GM18498 (cell line): ENCODE measurements at regions not wholly inside any gene's neighbourhood (a gene's known extent, or its start where the extent isn't known, plus 50 kb on each side); places are given as distances from the start of the nearest gene placed in this dataset.
"Not testable (repeated sequence)": the region's sequence is repeated elsewhere in the genome, so short reads cannot be mapped to it uniquely, and the experiment has no call there.

ENCODE experiments used
- ATAC-seq: cut with Tn5 transposase; IDR thresholded peaks from one replicate; pipeline ENCODE4 v1.9.1; 2021; ENCODE audit warnings: mild to moderate bottlenecking, moderate library complexity; ENCODE audit not compliant: unreplicated experiment

DNA sequence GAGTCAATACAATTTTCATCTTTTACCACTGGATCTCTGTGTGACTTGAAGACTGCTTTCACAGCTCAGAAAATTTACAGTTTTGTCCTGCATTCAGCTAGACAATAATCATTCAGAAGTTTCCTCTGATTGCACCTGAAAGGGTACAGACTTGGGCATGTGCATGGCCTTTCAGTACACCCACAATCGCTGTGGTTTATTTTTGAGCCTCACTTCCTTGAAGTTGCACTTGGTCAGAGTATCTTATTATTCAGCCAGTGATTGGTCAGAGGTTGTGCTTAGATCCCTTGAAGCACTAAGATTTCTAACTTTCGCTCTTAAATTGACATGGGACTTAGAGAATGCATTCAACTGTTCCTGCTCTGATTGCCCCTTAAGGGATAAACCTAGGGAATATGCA is 508.2 kb downstream of the FAM181B start:
- ATAC-seq: no peak

DNA sequence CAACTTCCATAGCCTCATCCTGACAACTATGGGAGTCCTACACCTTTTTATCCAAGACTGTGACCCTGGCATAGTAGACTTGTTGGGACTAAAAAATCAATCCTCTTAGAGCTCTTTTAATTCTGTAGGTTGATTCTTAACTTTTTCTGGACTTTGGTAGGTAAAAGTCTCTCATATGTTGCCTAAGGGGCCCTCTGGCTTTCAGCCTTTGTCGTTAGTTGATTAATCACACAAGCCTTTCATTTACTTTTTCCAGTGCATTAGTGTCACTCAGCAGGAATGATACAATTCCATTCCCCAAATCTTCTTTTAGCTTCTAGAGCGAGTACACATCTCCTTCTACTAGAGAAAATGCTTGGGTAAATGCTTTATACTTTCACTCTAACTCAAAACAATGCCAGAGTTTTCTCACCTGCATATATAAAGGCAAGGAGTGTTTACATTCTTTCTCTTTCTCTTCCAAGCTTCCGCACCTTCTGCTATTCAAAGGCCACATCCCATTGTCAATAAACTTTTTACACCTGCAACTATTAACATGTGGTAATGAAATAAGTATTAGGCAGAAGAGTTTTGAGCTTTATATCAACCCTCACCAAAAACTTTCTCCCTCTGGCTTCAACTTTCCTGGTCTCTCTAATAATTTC is 516.6 kb downstream of the FAM181B start:
- ATAC-seq: no peak

DNA sequence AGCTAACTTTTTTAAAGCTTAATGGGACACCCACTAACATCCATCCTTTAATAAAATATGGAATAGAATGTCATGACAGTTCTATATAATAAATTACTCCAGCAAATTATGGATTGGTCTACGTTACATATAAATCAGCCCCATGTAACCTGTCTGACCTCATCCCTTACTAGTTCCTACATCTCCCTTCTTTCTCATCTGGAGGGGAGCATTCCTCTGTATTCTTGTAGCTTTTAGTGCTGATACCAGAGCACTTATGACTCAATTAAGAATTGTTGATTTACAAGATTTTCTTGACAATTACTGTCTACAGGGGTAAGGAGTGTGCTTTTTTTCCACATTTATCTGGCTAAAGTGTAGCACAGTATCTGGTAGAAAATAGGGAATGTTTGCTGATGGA is 523.7 kb downstream of the FAM181B start:
- no peak for ATAC-seq

DNA sequence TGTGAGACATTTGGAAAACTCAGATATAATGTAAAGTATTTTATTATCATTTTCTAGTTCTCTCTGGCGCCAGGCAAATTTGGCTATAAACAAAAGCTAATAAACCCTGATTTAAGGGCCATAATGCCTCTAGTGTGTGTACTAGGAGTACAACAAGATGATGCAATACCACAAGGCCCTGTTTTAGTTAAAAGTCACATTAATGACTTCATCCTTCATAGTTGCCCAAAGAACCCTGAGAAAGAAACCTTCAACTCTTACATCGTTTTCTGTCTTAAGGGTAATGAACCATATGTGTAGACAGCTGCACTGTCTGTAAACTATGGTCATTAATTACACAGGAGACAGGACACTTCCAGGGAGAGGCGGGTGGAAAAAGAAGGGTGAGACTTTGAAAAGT is 538.4 kb downstream of the FAM181B start:
- ATAC-seq: no peak

DNA sequence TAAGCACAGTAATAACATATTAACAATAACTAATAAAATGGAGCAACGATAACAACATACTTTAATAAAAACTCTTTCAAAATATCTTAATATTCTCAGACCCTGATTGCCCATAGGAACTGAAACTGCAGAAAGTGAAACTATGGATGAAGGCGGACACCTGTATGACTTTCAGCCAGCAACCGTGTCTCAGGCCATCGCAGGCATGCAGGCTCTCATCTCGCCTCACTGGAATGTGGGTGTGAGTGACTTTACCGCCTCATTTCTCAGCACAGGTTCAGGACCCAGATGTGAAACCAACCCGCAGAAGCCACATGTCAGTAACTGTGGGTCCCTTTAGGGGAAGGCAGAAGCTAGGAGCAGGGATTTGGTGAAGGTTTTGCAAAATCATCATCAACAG is 539.1 kb downstream of the FAM181B start:
- ATAC-seq: no peak

DNA sequence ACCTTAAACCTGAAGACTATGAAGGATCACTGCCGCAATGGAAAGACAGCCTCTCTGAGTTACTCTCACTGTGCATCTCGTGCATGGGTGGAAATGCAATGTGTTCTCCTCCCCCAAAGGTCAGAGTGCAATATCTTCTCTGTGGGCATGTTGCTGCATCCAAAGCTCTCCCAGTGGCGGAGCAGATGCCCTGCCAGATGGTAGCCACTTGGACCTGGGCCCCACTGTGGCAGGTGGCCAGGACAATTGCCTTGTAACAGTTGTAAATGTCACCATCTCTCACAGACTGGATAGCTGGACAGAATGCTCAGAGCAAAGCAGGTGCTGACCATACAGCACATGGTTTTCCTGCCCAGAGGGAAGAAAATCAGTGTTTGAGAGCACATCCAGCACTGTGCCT is 542.0 kb downstream of the FAM181B start:
- ATAC-seq: no peak

DNA sequence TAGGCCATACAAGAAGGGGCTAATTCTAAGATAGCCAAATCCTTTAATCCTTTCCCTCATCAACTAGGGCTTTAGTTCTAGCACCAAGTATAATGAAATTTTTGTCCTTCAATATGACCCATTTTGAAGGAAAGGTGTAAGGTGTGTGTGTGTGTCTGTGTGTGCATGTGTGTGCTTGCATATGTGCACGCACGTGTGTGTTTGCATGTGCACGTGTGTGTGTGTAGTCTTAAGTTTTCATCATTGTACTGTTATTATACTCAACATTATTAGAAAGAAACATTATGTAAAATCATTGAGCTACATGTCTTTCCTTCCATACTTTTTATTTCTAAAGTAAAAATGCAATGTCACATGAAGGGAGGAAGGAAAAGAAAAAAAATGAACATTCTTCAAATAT is 547.7 kb downstream of the FAM181B start:
- no peak for ATAC-seq

DNA sequence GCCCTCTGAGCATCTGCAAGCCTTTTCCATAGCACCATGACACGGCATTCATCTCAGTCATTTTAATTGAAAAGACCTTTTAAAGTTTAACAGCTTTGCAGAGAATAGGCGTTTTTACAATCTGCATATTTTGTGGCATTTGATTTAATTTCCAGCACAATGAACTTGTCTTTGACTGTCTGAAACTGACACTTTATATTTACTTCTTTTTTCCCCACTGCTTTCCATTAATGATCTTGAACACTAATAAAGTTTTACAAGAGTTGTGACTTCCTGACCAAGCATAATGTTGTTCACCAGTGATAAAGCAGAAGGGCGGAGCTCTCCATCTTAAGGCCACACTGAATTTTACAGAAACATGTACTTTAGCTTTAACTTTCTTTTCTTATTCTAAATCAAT is 548.7 kb downstream of the FAM181B start:
- no peak for ATAC-seq

DNA sequence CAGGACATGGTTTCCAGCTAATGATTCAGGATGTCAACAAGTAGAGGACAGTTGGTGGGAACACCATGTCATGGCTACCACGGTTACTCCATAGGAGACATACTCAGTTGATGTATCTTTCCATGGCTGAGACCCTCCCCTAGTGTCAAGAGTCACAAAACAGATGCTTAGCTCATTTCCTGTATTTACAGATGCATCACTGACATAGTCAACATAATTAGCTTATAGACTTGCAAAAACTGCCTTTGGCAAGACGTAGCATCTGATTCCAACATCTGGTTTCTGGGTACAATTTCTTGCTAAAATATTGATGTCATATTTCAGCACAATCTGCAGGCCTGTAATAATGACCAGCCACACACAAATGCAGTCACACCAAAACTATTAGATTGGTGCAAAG is 550.3 kb downstream of the FAM181B start:
- ATAC-seq: no peak

DNA sequence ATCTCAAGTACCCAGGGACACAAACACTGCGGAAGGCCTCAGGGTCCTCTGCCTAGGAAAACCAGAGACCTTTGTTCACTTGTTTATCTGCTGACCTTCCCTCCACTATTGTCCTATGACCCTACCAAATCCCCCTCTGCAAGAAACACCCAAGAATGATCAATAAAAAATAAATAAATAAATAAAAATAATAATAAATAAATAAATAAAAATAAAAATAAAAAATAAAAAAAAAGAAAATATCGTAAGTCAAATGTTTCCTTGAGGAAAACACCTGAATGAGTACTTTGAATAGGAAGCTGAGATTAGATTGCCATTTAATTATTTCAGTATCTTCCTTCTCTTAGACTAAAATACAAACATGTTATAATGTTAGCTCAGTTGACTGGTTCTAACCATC is 551.0 kb downstream of the FAM181B start:
- ATAC-seq: not testable (repeated sequence)

DNA sequence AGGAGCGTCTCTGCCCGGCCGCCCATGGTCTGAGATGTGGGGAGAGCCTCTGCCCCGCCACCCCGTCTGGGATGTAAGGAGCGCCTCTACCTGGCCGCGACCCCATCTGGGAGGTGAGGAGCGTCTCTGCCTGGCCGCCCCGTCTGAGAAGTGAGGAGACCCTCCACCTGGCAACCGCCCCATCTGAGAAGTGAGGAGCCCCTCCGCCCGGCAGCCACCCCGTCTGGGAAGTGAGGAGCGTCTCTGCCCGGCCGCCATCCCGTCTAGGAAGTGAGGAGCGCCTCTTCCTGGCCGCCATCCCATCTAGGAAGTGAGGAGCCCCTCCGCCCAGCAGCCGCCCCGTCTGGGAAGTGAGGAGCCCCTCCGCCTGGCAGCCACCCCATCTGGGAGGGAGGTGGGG is 551.9 kb downstream of the FAM181B start:
- ATAC-seq: not testable (repeated sequence)

DNA sequence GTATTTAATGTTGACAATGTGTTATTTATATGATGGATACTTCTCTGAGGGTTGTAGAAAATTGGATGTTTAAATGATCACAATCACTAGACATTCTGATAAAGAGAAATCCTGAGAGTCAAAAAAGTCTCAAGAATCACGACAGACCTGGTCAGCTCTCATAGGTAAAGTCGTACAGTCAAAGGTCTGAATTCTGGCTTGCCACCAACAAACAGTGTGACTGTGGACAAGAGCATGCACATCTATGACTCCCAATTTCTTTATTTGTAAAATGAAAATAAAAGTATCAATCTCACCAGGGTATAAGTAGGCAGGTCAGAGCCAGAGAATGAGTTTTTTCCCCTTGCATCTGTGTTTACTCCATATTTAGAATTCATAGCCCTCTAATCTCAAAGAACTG is 556.7 kb downstream of the FAM181B start:
- no peak for ATAC-seq

DNA sequence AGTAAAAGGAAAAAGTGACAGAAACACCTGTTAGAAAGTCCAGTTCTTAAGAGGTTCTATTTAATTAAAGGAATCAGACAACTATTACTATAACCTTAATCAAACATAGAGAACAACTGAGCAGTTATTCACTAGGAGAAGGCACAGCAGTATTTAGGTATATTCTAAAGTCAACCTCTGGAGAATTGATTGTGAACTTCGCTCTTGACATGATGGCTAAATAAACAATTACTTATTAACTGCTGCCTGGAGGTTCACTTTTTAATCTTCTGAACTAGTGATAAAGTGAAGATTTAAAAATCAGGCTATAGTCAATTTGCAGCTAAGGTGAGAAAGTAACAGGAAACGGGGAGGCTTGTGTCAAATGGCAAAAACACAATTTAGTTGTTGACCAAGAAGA is 557.3 kb downstream of the FAM181B start:
- ATAC-seq: no peak

DNA sequence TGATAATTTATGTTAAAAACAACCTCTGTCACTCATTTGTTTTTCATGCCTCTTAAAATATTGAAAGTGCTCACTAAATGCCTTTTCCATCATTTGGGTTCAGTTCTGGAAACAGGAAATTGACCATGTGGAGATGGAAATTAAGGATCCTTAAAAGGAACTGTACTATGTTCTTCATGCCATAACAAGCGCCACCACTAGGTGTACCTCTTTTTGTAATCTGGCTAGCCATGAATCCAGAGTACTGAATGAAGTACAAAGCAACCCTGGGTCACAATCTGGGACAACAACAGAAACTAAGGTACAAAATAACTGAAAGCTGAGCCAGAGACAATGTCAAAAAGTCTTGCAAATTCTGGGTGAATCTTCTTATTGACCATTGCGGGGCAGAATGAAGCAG is 559.1 kb downstream of the FAM181B start:
- ATAC-seq: no peak

DNA sequence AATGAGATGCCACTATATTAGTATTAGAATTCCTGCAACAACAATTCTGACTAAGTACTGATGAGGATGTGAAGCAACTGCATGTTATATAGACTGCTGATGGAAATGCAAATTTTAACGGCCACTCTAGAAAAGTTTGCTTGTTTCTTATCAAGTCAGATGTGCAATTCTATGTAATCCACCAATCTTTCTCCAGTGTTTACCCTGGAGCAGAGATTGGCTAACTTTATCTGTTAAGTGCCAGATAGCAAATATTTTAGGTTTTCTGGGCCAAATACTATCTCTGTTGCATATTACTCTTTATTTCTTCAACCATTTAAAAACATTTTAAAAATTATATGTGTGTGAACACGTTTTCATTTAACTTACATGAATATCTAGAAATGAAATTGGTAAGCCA is 586.9 kb downstream of the FAM181B start:
- ATAC-seq: no peak

DNA sequence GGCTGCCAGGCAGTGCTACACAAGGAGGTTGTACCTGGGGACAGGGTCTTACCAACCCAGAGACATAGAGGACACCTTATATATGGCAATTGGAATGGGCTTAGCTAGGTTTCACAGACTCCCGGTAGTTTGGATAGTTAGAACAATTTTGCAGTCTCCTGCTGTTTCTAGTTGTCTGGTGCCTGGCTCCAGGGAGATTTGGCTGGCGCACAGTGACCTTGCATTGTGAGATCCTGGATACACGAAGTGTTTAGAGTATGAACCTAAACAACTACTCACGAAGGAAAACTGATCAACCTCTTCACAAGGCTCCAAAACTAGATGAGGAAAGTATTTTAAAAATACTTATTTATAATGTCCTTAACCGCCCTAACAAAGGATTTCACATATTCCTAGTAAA is 614.7 kb downstream of the FAM181B start:
- no peak for ATAC-seq

DNA sequence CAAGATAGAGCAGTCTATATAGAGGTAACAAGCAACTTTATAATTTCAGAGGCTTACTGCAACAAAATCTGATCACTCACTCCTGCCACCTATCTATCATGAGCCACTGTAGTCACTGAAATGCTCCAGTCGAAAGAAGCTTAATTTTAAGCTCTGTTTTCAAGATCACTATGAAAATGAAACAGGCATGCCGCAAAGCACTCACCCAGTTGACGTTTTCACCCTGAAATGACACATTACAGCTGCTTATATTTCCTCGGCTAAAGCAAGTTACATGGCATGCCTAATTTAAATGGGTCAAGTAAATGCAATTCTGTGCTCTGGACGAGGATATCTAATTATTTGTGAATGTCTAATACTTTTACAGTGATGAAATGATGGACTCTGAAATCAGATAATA is 616.3 kb downstream of the FAM181B start:
- no peak for ATAC-seq

DNA sequence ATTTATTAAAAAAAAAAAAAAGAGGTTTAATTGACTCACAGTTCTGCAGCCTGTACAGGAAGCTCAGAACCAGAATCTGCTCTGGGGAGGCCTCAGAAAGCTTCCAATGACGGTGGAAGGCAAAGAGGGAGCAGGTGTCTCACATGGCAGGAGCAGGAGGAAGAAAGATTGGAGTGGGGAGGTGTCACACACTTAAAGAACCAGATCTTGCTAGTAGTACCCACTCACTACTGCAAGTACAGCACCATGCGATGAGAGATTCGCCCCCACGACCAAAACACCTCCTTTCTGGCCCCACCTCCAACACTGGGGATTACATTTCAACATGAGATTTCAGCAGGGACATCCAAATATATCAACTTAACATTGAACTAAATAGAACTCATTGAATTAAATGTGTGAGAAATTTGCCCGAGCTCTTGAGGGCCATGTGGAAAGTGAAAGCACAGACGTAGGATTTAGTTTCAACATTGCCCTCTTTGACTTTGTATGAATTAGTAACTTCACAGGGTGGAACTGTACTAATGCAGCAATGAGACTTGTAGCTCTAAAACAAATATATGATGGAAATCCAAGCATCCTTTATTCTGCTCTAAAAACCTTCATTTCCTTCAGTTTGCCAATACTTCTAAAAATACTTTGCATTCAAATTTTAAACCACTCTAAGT is 628.2 kb downstream of the FAM181B start:
- ATAC-seq: no peak

DNA sequence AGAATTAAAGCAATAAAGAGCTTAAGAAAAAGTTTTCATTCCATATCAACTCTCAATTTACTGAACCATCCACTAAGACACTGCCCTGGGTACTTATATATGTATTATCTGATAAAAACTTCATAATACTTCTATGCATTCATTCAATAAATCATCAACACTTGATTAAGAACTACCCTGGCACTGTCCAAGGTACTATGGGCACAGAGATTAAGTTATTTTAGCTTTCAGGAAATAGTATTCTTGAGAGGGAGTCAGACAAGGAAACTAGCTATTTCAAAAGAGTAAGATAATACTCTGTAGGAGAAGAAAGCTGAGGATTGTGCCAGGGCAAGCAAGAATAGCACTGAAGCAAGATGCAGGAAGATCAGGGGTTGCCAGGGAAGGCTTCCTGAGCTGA is 640.8 kb downstream of the FAM181B start:
- no peak for ATAC-seq

DNA sequence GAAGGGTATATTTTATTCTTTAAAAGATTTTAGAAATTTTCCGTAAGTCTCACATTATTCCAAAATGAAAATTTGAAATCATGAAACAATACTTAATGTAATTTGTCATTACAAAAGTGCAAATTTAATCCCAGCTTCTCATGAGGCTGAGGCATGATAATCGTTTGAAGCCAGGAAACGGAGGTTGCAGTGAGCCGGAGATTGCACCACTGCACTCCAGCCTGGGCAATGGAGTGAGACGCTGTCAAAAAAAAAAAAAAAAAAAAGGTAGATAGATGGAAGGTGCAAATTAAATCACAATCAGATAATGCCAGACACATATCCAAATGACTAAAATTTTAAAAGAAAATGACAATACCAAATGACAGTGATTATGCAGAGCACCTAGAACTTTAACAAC is 644.2 kb downstream of the FAM181B start:
- no peak for ATAC-seq

DNA sequence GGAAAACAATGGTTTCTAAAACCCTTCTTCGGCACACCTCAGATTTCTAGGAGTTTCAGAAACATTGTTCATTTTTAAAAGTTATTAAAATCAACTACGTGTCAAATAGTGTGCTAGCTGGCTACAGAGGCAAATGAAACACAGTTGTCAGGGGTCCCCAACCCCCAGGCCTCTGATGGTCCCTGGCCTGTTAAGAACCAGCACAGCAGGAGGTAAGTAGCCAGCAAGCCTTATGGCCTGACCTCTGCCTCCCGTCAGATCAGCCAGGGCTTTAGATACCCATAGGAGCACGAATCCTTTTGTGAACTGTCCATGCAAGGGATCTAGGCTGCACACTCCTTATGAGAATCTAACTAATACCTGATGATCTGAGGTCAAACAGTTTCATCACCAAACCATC is 648.2 kb downstream of the FAM181B start:
- ATAC-seq: no peak

DNA sequence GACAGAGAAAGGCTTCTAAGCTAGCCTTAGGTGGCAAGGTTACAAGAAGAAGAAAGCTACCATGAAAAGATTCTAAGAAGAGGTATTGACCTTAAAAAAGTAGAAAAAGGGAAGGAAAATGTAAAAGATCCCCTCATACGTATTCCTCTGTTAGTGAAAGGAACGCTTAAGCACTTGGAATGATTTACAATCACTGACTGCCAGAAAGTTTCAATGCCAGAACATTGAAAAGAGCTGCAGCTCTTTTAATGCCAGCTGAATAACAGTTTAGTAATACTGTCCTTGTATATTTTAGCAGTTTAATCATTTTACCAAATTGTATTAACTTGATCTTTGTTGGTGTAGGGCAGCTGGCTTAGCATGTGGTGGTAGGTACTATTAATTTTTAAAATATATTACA is 650.7 kb downstream of the FAM181B start:
- ATAC-seq: no peak

DNA sequence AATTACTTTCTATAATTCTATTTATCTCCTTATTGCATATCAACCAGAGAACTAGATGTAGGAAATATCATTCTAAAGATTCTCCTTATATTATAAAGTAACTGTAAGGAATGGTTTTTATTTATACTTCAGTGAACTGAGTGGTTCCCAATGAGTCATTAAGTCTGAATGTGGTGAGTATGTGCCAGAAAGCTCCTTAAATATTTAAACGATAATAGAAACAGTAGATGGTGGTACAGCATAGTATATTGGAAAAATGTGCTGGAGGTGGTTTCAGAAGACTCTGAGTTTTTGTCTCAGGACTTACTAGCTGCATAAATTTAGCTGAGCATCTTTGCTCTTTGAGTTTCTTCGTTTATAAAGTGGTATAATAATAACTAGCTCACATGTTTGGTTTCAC is 653.5 kb downstream of the FAM181B start:
- no peak for ATAC-seq
